AG04449 (cell line): ENCODE measurements at regions not wholly inside any gene's neighbourhood (a gene's known extent, or its start where the extent isn't known, plus 50 kb on each side); places are given as distances from the start of the nearest gene placed in this dataset.
"Not testable (repeated sequence)": the region's sequence is repeated elsewhere in the genome, so short reads cannot be mapped to it uniquely, and the experiment has no call there.

Experiments used
- CTCF ChIA-PET: fragments of 350-600 bp; formaldehyde crosslinking; extraction: SDS; loops from one replicate; lab custom pipeline; 2021; ENCODE audit warnings: antibody characterized with exemption; lab: Yijun Ruan, JAX
- POLR2A ChIA-PET: fragments of 400-600, 350-600 bp; formaldehyde crosslinking; extraction: SDS; loops from one replicate; lab custom pipeline; 2020; ENCODE audit warnings: antibody characterized with exemption, inconsistent platforms; lab: Yijun Ruan, JAX
- DNase-seq: peaks from one replicate; pipeline ENCODE4 v3.0.0-alpha.2; 2010; ENCODE audit warnings: low read depth, low spot score
- H3K4me3 ChIP-seq: 2 replicates; pipeline ENCODE4 v1.5.1; 2011; ENCODE audit warnings: low read depth, mild to moderate bottlenecking, control low read depth, low read length
- TF ChIP-seq, protein P1 (sequence below): IDR thresholded peaks from one replicate; pipeline ENCODE4 v1.5.1; 2011; ENCODE audit warnings: mild to moderate bottlenecking, moderate library complexity, low read length, control low read depth, inconsistent platforms; ENCODE audit not compliant: insufficient read depth; ENCODE audit errors: missing control alignments

DNA sequence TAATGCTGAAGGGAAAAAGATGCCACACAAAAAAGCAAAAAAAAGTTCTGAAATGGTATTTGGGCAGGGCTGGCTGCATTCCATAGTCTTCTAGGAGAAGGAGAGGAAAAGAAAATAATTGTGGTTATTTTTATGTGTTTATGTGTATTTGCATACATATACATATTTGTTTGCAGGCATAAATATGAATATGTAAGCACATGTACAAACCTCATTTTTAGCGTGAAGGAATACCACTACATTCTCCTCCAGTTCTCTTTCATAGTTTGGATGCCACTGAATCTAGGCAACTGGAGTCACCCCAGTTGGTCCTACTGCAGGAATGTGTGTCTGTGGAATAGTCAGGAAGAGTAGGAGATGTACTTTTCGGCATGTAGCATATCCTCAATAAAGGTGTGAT, 181.1 kb downstream of the YTHDC2 start:
- TF ChIP-seq, protein P1, sequence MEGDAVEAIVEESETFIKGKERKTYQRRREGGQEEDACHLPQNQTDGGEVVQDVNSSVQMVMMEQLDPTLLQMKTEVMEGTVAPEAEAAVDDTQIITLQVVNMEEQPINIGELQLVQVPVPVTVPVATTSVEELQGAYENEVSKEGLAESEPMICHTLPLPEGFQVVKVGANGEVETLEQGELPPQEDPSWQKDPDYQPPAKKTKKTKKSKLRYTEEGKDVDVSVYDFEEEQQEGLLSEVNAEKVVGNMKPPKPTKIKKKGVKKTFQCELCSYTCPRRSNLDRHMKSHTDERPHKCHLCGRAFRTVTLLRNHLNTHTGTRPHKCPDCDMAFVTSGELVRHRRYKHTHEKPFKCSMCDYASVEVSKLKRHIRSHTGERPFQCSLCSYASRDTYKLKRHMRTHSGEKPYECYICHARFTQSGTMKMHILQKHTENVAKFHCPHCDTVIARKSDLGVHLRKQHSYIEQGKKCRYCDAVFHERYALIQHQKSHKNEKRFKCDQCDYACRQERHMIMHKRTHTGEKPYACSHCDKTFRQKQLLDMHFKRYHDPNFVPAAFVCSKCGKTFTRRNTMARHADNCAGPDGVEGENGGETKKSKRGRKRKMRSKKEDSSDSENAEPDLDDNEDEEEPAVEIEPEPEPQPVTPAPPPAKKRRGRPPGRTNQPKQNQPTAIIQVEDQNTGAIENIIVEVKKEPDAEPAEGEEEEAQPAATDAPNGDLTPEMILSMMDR, result no peak
- CTCF ChIA-PET, result interaction anchor here (1.9 kb wide), 1 partner anchor 15 kb away, joined by 6 read pairs; no protein-coding TSS in a partner anchor
- POLR2A ChIA-PET, result no interaction called here
- DNase-seq, result no peak
- H3K4me3 ChIP-seq, result no peak overlapping the region

DNA sequence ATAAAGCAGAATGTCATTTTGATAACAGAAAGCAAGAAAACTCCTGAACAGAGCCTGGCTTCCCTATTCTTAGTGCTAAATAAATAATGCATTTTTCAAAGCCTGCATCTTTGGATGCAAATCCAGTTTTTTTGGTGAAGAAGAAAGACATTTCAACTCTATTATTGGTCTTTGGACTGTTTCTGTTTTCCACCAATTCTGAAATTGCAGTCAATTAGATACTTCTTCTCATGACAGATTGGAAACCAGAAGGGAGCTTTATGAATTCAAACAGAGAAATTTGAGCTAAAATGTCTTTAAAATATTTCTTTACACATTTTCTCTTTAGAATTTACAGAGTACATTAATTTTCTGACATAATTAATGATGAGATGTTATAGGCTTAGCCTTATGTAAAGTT, 189.8 kb downstream of the YTHDC2 start:
- POLR2A ChIA-PET, result no interaction called here
- TF ChIP-seq, protein P1, result no peak
- H3K4me3 ChIP-seq, result no peak overlapping the region
- CTCF ChIA-PET, result no interaction called here
- DNase-seq, result no peak

DNA sequence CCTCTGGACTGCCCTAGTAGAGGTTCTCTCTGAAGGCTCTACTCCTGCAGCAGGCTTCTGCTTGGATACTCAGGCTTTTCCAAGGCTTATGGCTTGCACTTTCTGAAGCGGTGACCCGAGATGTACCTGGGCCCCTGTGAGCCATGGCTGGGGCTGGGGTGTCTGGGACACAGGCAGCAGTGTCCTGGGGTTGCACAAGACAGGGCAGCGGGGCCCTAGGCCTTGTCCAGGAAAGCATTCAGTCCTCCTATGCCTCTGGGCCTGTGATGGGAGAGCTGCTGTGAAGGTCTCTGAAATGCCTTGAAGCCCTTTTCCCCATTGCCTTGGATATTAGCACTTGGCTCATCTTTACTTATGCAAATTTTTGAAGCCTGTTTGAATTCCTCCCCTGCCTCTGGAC, 192.2 kb downstream of the YTHDC2 start:
- no peak overlapping the region for H3K4me3 ChIP-seq
- ChIA-PET POLR2A (no interaction called here), CTCF (no interaction called here)
- TF ChIP-seq, protein P1, result no peak
- no peak for DNase-seq

DNA sequence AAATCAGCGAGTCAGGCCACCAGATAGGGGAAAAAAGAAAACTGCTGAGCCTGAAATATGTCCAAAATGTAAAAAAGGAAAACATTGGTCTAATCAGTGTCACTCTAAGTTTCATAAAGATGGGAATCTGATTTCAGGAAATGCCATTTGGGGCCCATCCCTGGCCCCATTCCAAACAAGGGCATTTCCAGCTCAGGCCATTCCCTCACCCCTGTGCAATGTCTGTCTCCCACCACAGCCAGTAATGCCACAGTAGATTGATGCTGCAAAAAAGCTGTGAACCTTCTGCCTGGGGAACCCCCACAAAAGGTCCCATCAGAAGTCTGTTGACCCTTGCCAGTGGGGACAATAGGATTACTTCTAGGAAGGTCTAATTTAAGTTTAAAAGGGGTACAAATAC, 199.6 kb downstream of the YTHDC2 start:
- CTCF ChIA-PET, result no interaction called here
- POLR2A ChIA-PET, result no interaction called here
- TF ChIP-seq, protein P1, result no peak
- no peak overlapping the region for H3K4me3 ChIP-seq
- DNase-seq, result no peak

DNA sequence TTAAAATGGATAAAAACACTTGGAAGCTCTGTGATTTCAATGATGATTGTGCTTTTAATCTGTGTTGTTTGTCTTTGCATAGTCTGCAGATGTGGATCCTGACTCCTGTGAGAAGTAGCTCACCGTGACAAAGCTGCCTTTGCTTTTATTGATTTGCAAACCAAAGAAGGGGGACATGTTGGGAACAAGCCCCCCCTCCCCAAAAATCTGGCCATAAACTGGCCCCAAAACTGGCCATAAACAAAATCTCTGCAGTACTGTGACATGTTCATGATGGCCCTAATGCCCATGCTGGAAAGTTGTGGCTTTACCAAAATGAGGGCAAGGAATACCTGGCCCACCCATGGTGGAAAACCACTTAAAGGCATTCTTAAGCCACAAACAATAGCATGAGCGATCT, 202.4 kb downstream of the YTHDC2 start:
- H3K4me3 ChIP-seq, DNase-seq, CTCF ChIA-PET, POLR2A ChIA-PET: not testable (repeated sequence)

DNA sequence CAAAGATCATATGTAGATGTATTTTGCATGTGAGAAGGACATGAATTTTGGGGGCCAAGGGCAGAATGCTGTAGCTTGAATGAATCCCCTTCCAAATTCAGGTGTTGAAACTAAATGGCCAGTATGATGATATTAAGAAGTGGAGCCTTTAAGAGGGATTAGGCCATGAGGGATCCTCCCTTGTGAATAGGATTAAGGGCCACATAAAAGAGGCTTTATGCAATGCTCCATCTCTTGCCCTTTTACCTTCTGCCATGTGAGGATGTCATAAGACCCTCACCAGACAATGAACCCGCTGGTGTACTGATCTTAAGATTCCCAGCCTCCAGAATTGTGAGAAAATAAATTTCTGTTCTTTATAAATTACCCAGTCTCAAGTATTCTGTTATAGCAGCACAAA, 206.1 kb downstream of the YTHDC2 start:
- no peak overlapping the region for H3K4me3 ChIP-seq
- DNase-seq, result no peak
- TF ChIP-seq, protein P1, result no peak
- CTCF ChIA-PET, result no interaction called here
- POLR2A ChIA-PET, result no interaction called here

DNA sequence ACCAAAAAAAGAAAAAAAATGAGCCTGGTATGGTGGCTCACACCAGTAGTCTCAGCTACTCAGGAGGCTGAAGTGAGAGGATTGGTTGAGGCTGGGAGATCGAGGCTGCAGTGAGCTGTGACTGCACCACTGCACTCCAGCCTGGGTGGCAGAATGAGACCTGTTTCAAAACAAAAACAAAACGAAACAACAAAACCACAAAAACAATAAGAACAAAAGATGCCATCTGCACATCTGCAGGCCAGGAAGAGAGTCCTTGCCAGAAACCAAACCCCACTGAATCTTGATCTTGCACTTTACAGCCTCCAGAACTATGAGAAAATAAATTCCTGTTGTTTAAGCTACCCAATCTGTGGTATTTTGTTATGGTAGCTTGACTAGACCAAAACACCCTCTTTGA, 207.7 kb downstream of the YTHDC2 start:
- DNase-seq, result no peak
- H3K4me3 ChIP-seq, result no peak overlapping the region
- ChIA-PET POLR2A (no interaction called here), CTCF (no interaction called here)
- TF ChIP-seq, protein P1, result no peak
